ENCODE measurements at regions not wholly inside any gene's neighbourhood (a gene's known extent, or its start where the extent isn't known, plus 50 kb on each side); places are given as distances from the start of the nearest gene placed in this dataset.

- H3K27ac ChIP-seq: no peak overlapping the region
- no peak for TF ChIP-seq ZFX (IDR thresholded peaks at IDR 0.05; ENCODE audit: borderline replicate concordance)
- TF ChIP-seq, protein P1, sequence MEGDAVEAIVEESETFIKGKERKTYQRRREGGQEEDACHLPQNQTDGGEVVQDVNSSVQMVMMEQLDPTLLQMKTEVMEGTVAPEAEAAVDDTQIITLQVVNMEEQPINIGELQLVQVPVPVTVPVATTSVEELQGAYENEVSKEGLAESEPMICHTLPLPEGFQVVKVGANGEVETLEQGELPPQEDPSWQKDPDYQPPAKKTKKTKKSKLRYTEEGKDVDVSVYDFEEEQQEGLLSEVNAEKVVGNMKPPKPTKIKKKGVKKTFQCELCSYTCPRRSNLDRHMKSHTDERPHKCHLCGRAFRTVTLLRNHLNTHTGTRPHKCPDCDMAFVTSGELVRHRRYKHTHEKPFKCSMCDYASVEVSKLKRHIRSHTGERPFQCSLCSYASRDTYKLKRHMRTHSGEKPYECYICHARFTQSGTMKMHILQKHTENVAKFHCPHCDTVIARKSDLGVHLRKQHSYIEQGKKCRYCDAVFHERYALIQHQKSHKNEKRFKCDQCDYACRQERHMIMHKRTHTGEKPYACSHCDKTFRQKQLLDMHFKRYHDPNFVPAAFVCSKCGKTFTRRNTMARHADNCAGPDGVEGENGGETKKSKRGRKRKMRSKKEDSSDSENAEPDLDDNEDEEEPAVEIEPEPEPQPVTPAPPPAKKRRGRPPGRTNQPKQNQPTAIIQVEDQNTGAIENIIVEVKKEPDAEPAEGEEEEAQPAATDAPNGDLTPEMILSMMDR (IDR thresholded peaks at IDR 0.05): no peak
Measured at GRCh38 chr2:219702796-219703545, 75.5 kb downstream of the SLC4A3 start.

GRCh38 chr2:219704878-219705277 is 77.4 kb downstream of the SLC4A3 start:
- H3K27ac ChIP-seq: no peak overlapping the region
- TF ChIP-seq ZFX (IDR thresholded peaks at IDR 0.05; ENCODE audit: borderline replicate concordance): no peak
- TF ChIP-seq, protein P1 (IDR thresholded peaks at IDR 0.05): no peak

- TF ChIP-seq, protein P1 (IDR thresholded peaks at IDR 0.05): no peak
- TF ChIP-seq ZFX (IDR thresholded peaks at IDR 0.05; ENCODE audit: borderline replicate concordance): no peak
- no peak overlapping the region for H3K27ac ChIP-seq
Measured at GRCh38 chr2:219706823-219707281, 79.4 kb downstream of the SLC4A3 start.

GRCh38 chr2:219707496-219708285 is 80.3 kb downstream of the SLC4A3 start:
- H3K27ac ChIP-seq: no peak overlapping the region
- TF ChIP-seq, protein P1 (IDR thresholded peaks at IDR 0.05): no peak
- TF ChIP-seq ZFX (IDR thresholded peaks at IDR 0.05; ENCODE audit: borderline replicate concordance): no peak

GRCh38 chr2:219709331-219709761 is 81.9 kb downstream of the SLC4A3 start:
- no peak for TF ChIP-seq ZFX (IDR thresholded peaks at IDR 0.05; ENCODE audit: borderline replicate concordance)
- TF ChIP-seq, protein P1 (IDR thresholded peaks at IDR 0.05): no peak
- no peak overlapping the region for H3K27ac ChIP-seq

- no peak overlapping the region for H3K27ac ChIP-seq
- TF ChIP-seq ZFX (IDR thresholded peaks at IDR 0.05; ENCODE audit: borderline replicate concordance): no peak
- TF ChIP-seq, protein P1 (IDR thresholded peaks at IDR 0.05): no peak
Measured at GRCh38 chr2:219713110-219713509, 85.7 kb downstream of the SLC4A3 start.

All from 22Rv1 (cell line).